ENCODE measurements at regions not wholly inside any gene's neighbourhood (a gene's known extent, or its start where the extent isn't known, plus 50 kb on each side); places are given as distances from the start of the nearest gene placed in this dataset.

- H3K79me2 ChIP-seq (ENCODE audit: low read depth) = no peaks in the 10 kb centered on the region
- no peak overlapping the region for H3K9ac ChIP-seq
These were observed 78.1 kb upstream of the PTHLH start for GRCh38 chr12:28050606-28051005.

GRCh38 chr12:28051516-28052354, 79.2 kb upstream of the PTHLH start:
- no peaks in the 10 kb centered on the region for H3K9me3 ChIP-seq (ENCODE audit: low read depth)

More at GRCh38 chr12:28050606-28051005, 78.1 kb upstream of the PTHLH start:
- peaks cover 3% of the 10 kb centered on the region for H3K9me3 Mint-ChIP-seq
- no peaks in the 10 kb centered on the region for H3K36me3 Mint-ChIP-seq
- Histone ChIP-seq H3K36me3 (no peaks in the 10 kb centered on the region), H3K4me3 (no peak overlapping the region), H3K4me2 (no peak overlapping the region), H3K27ac (no peak overlapping the region), H2AFZ (replicated peaks) (no peak overlapping the region), H3K9me3 (ENCODE audit: low read depth) (no peaks in the 10 kb centered on the region), H4K20me1 (ENCODE audit: low read depth) (no peaks in the 10 kb centered on the region), H3F3A (ENCODE audit: low read depth) (no peaks in the 10 kb centered on the region), H3K4me1 (no peaks in the 10 kb centered on the region), H3K27me3 (no peaks in the 10 kb centered on the region)
- no peak for TF ChIP-seq EZH2phosphoT487 (IDR thresholded peaks at IDR 0.05)
- TF ChIP-seq EZH2 (IDR thresholded peaks at IDR 0.05) = no peak
- TF ChIP-seq CTCF (IDR thresholded peaks at IDR 0.05) = no peak
- no peaks in the 10 kb centered on the region for H3K27me3 Mint-ChIP-seq (ENCODE audit: insufficient read depth, low read depth)
- no peak for DNase-seq (ENCODE audit: low spot score)
- H3K4me3 Mint-ChIP-seq = no peak overlapping the region
- H3K27ac Mint-ChIP-seq = no peak overlapping the region
- peaks cover 14% of the 10 kb centered on the region for H3K4me1 Mint-ChIP-seq

GRCh38 chr12:28053564-28053963, 81.0 kb upstream of the PTHLH start:
- DNase-seq (ENCODE audit: low spot score) = no peak

More at GRCh38 chr12:28051516-28052354, 79.2 kb upstream of the PTHLH start:
- H3K9me3 Mint-ChIP-seq = peaks cover under 1% of the 10 kb centered on the region
- no peak overlapping the region for H3K4me3 Mint-ChIP-seq
- Histone ChIP-seq H3K36me3 (no peaks in the 10 kb centered on the region), H3K79me2 (ENCODE audit: low read depth) (no peaks in the 10 kb centered on the region), H3F3A (ENCODE audit: low read depth) (no peaks in the 10 kb centered on the region), H3K27me3 (no peaks in the 10 kb centered on the region), H3K27ac (no peak overlapping the region), H2AFZ (replicated peaks) (no peak overlapping the region), H3K4me2 (no peak overlapping the region), H3K9ac (no peak overlapping the region), H3K4me3 (no peak overlapping the region), H3K4me1 (no peaks in the 10 kb centered on the region), H4K20me1 (ENCODE audit: low read depth) (no peaks in the 10 kb centered on the region)
- no peaks in the 10 kb centered on the region for H3K36me3 Mint-ChIP-seq
- DNase-seq (ENCODE audit: low spot score) = no peak
- no peaks in the 10 kb centered on the region for H3K27me3 Mint-ChIP-seq (ENCODE audit: insufficient read depth, low read depth)
- TF ChIP-seq EZH2 (IDR thresholded peaks at IDR 0.05) (no peak), EZH2phosphoT487 (IDR thresholded peaks at IDR 0.05) (no peak), CTCF (IDR thresholded peaks at IDR 0.05) (no peak)
- peaks cover 14% of the 10 kb centered on the region for H3K4me1 Mint-ChIP-seq
- peak overlapping the region; percentile 7 for H3K27ac Mint-ChIP-seq

More at GRCh38 chr12:28053564-28053963, 81.0 kb upstream of the PTHLH start:
- Histone ChIP-seq H3K27me3 (no peaks in the 10 kb centered on the region), H4K20me1 (ENCODE audit: low read depth) (no peaks in the 10 kb centered on the region), H3K9me3 (ENCODE audit: low read depth) (no peaks in the 10 kb centered on the region), H3K9ac (no peak overlapping the region), H3K79me2 (ENCODE audit: low read depth) (no peaks in the 10 kb centered on the region), H3K4me1 (no peaks in the 10 kb centered on the region), H3K4me2 (no peak overlapping the region), H3K36me3 (no peaks in the 10 kb centered on the region), H3K27ac (no peak overlapping the region), H2AFZ (replicated peaks) (no peak overlapping the region), H3F3A (ENCODE audit: low read depth) (no peaks in the 10 kb centered on the region), H3K4me3 (no peak overlapping the region)
- peaks cover 14% of the 10 kb centered on the region for H3K4me1 Mint-ChIP-seq
- no peaks in the 10 kb centered on the region for H3K9me3 Mint-ChIP-seq
- no peak overlapping the region for H3K27ac Mint-ChIP-seq
- TF ChIP-seq EZH2phosphoT487 (IDR thresholded peaks at IDR 0.05) (no peak), CTCF (IDR thresholded peaks at IDR 0.05) (no peak), EZH2 (IDR thresholded peaks at IDR 0.05) (no peak)
- no peaks in the 10 kb centered on the region for H3K27me3 Mint-ChIP-seq (ENCODE audit: insufficient read depth, low read depth)
- no peak overlapping the region for H3K4me3 Mint-ChIP-seq
- no peaks in the 10 kb centered on the region for H3K36me3 Mint-ChIP-seq
